Panc1 (cell line): ENCODE measurements at regions not wholly inside any gene's neighbourhood (a gene's known extent, or its start where the extent isn't known, plus 50 kb on each side); places are given as distances from the start of the nearest gene placed in this dataset.

Experiments used
- ATAC-seq: fragments of 200-7000 bp; cut with Tn5 transposase; 2 replicates; pipeline ENCODE4 v1.9.1; 2020; ENCODE audit warnings: mild to moderate bottlenecking, moderate library complexity
- BruUV-seq: library from RNA; stranded (reverse); fragments of 400-500 nt; replicated peaks from 2 replicates; lab custom pipeline; 2021; lab: Mats Ljungman, UMichigan
- CTCF ChIA-PET: fragments of 300-600 bp; sonication (Branson Sonifier 250); formaldehyde crosslinking; loops from one replicate; lab custom pipeline; 2022; ENCODE audit warnings: antibody characterized with exemption; lab: Charles Lee
- POLR2A ChIA-PET: fragments of 300-600 bp; sonication (Branson Sonifier 250); formaldehyde crosslinking; loops from one replicate; lab custom pipeline; 2022; ENCODE audit warnings: antibody characterized with exemption; lab: Charles Lee
- DNase-seq: peaks from one replicate; pipeline ENCODE4 v3.0.0-alpha.2; 2010; ENCODE audit warnings: low read depth, low spot score
- H3K27ac ChIP-seq: 2 replicates; pipeline ENCODE4 v1.5.1; 2011; ENCODE audit warnings: mild to moderate bottlenecking, low read length, inconsistent platforms
- H3K27me3 ChIP-seq: fragments of 200-500 bp; sonication (Bioruptor generic); 2 replicates; pipeline ENCODE4 v1.6.0; 2014; ENCODE audit warnings: low read length, inconsistent platforms; ENCODE audit not compliant: control insufficient read depth, insufficient read depth
- H3K36me3 ChIP-seq: fragments of 200-500 bp; sonication (Bioruptor generic); 2 replicates; pipeline ENCODE4 v1.5.1; 2014; ENCODE audit warnings: inconsistent platforms, mild to moderate bottlenecking, low read length, moderate library complexity; ENCODE audit not compliant: control insufficient read depth, insufficient read depth
- H3K4me1 ChIP-seq: 2 replicates; pipeline ENCODE4 v1.5.1; 2011; ENCODE audit warnings: inconsistent platforms, mild to moderate bottlenecking, low read length, moderate library complexity; ENCODE audit not compliant: control insufficient read depth, insufficient read depth
- H3K4me3 ChIP-seq, 2 experiments: 2 replicates each; pipeline ENCODE4 v1.5.1; 2011 to 2012; ENCODE audit warnings: low read depth in 2 of 2, low read length in 2 of 2, mild to moderate bottlenecking in 2 of 2, inconsistent platforms in 1 of 2, moderate library complexity in 1 of 2
- H3K9me3 ChIP-seq: fragments of 200-500 bp; sonication (Bioruptor generic); 2 replicates; pipeline ENCODE4 v1.5.1; 2014; ENCODE audit warnings: low read depth, mild to moderate bottlenecking, inconsistent platforms, low read length, moderate library complexity; ENCODE audit not compliant: control insufficient read depth, insufficient read depth
- POLR2AphosphoS5 ChIP-seq: IDR thresholded peaks from 2 replicates; pipeline ENCODE4 v1.6.1; 2012; ENCODE audit warnings: mild to moderate bottlenecking, low read depth, low read length, moderate library complexity
- SIN3A ChIP-seq: IDR thresholded peaks from 2 replicates; pipeline ENCODE4 v1.6.1; 2012; ENCODE audit warnings: low read depth, mild to moderate bottlenecking, low read length, moderate library complexity, borderline replicate concordance; ENCODE audit not compliant: insufficient read depth
- TCF7L2 ChIP-seq: IDR thresholded peaks from 2 replicates; pipeline ENCODE4 v1.6.1; 2011; ENCODE audit warnings: mild to moderate bottlenecking, low read depth, low read length, inconsistent platforms
- in situ Hi-C: cut with HindIII; loops from 2 replicates; pipeline ENCODE4 v1.10.0; 2016; ENCODE audit warnings: low sequenced_read_pairs, low pct_unique_long_range_greater_than_20kb
- intact Hi-C: fragments of 100-400 bp; cut with micrococcal nuclease; formaldehyde crosslinking; loops from one replicate; pipeline ENCODE4 v1.10.0; 2022; ENCODE audit not compliant: unreplicated experiment
- TF ChIP-seq, protein P1 (sequence below): fragments of 450-650 bp; IDR thresholded peaks from 2 replicates; pipeline ENCODE4 v1.5.1; 2017; ENCODE audit warnings: mild to moderate bottlenecking
- TF ChIP-seq, protein P2 (sequence below), 2 experiments: IDR thresholded peaks; 2 replicates each; pipeline ENCODE4 v1.6.1; 2011 to 2012; ENCODE audit warnings: low read depth in 2 of 2, control low read depth in 1 of 2, low read length in 1 of 2, mild to moderate bottlenecking in 1 of 2, moderate library complexity in 1 of 2; ENCODE audit not compliant: insufficient read depth in 1 of 2

DNA sequence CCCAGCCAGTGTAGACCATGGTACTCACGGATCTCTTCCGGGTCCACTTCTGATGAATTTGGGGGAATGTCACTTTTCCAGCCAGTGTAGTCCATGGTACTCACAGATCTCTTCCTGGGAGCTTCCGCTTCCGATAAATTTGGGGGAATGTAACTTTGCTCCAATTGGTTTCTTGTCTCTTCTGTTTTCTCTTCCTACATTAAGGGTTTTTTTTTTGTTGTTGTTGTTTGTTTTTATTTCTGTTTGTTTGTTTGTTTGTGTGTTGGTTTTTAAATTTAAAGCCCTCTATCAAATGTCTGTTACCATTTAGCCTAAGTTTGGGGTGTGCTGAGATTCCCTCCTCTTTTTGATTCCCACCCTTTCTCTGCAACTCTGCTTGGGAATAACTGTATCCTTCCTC is 475.8 kb upstream of the FZD8 start:
- in situ Hi-C loops (no loop called here), intact Hi-C loops (no loop called here)
- no TSS peak for BruUV-seq
- no peak overlapping the region for H3K4me3 ChIP-seq
- TF ChIP-seq SIN3A = no peak
- no peak for TF ChIP-seq TCF7L2
- TF ChIP-seq, protein P1, sequence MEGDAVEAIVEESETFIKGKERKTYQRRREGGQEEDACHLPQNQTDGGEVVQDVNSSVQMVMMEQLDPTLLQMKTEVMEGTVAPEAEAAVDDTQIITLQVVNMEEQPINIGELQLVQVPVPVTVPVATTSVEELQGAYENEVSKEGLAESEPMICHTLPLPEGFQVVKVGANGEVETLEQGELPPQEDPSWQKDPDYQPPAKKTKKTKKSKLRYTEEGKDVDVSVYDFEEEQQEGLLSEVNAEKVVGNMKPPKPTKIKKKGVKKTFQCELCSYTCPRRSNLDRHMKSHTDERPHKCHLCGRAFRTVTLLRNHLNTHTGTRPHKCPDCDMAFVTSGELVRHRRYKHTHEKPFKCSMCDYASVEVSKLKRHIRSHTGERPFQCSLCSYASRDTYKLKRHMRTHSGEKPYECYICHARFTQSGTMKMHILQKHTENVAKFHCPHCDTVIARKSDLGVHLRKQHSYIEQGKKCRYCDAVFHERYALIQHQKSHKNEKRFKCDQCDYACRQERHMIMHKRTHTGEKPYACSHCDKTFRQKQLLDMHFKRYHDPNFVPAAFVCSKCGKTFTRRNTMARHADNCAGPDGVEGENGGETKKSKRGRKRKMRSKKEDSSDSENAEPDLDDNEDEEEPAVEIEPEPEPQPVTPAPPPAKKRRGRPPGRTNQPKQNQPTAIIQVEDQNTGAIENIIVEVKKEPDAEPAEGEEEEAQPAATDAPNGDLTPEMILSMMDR = no peak
- no peak for TF ChIP-seq POLR2AphosphoS5
- TF ChIP-seq, protein P2, sequence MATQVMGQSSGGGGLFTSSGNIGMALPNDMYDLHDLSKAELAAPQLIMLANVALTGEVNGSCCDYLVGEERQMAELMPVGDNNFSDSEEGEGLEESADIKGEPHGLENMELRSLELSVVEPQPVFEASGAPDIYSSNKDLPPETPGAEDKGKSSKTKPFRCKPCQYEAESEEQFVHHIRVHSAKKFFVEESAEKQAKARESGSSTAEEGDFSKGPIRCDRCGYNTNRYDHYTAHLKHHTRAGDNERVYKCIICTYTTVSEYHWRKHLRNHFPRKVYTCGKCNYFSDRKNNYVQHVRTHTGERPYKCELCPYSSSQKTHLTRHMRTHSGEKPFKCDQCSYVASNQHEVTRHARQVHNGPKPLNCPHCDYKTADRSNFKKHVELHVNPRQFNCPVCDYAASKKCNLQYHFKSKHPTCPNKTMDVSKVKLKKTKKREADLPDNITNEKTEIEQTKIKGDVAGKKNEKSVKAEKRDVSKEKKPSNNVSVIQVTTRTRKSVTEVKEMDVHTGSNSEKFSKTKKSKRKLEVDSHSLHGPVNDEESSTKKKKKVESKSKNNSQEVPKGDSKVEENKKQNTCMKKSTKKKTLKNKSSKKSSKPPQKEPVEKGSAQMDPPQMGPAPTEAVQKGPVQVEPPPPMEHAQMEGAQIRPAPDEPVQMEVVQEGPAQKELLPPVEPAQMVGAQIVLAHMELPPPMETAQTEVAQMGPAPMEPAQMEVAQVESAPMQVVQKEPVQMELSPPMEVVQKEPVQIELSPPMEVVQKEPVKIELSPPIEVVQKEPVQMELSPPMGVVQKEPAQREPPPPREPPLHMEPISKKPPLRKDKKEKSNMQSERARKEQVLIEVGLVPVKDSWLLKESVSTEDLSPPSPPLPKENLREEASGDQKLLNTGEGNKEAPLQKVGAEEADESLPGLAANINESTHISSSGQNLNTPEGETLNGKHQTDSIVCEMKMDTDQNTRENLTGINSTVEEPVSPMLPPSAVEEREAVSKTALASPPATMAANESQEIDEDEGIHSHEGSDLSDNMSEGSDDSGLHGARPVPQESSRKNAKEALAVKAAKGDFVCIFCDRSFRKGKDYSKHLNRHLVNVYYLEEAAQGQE (IDR thresholded peaks at IDR 0.05; ENCODE audit: insufficient read depth in 1 of 2, low read depth in 2 of 2, low read length in 1 of 2) = no peak
- no peak for DNase-seq
- H3K4me1 ChIP-seq = no peaks in the 10 kb centered on the region
- CTCF ChIA-PET = no interaction called here
- no peak for ATAC-seq
- no peak overlapping the region for H3K27ac ChIP-seq
- POLR2A ChIA-PET = no interaction called here
- H3K9me3 ChIP-seq = no peaks in the 10 kb centered on the region
- no peaks in the 10 kb centered on the region for H3K27me3 ChIP-seq
- no peaks in the 10 kb centered on the region for H3K36me3 ChIP-seq

DNA sequence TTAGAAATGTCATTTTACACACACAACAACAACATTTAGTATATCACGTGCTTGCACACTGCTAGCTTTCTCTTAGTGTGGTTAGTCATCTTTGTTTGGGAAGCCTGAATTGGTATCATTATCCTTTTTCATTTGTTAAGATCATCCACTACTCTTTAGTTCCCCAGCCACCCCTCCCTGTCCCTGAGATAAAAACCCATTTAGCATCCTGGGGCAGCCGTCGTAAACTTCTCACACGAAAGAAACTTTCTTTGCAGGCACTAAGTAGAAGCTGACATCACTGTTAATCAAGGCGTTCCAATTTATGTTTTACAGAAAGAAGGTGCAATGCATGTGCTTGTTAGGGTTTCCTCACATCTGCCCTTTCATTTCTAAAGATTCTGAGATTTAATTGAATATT is 475.1 kb upstream of the FZD8 start:
- Histone ChIP-seq H3K27ac (no peak overlapping the region), H3K4me3 (no peak overlapping the region), H3K27me3 (no peaks in the 10 kb centered on the region), H3K9me3 (no peaks in the 10 kb centered on the region), H3K36me3 (no peaks in the 10 kb centered on the region), H3K4me1 (no peaks in the 10 kb centered on the region)
- BruUV-seq = no TSS peak
- no peak for TF ChIP-seq POLR2AphosphoS5
- TF ChIP-seq, protein P2 (IDR thresholded peaks at IDR 0.05; ENCODE audit: insufficient read depth in 1 of 2, low read depth in 2 of 2, low read length in 1 of 2) = no peak
- DNase-seq (no peak), ATAC-seq (no peak)
- in situ Hi-C loops (no loop called here), intact Hi-C loops (no loop called here)
- CTCF ChIA-PET = no interaction called here
- POLR2A ChIA-PET = interaction anchor here (0.6 kb wide), 1 partner anchor 29 kb away, joined by 3 read pairs; no protein-coding TSS in a partner anchor
